Right ventricle myocardium inferior (tissue), 1 donor: ENCODE measurements at regions not wholly inside any gene's neighbourhood (a gene's known extent, or its start where the extent isn't known, plus 50 kb on each side); places are given as distances from the start of the nearest gene placed in this dataset.
"Not testable (repeated sequence)": the region's sequence is repeated elsewhere in the genome, so short reads cannot be mapped to it uniquely, and the experiment has no call there.

Experiments
- ATAC-seq: fragments of 200-7000 bp; cut with Tn5 transposase; one replicate; pipeline ENCODE4 v1.9.1; 2020; ENCODE audit warnings: mild to moderate bottlenecking, moderate library complexity
- DNase-seq: peaks from one replicate; pipeline ENCODE4 v3.0.0; 2021; ENCODE audit errors: missing footprints
- intact Hi-C: fragments of 100-400 bp; cut with DNase I; formaldehyde crosslinking; loops from one replicate; pipeline ENCODE4 v1.11.0; 2022
- donor health status: DM: no; HTN: yes; CAD: no; lungs with severe emphysema.

GRCh38 chr2:66134138-66134701, 300.7 kb upstream of the MEIS1 start:
- DNase-seq, result no peak
- intact Hi-C loops, result no loop called here
- no peak for ATAC-seq

DNA sequence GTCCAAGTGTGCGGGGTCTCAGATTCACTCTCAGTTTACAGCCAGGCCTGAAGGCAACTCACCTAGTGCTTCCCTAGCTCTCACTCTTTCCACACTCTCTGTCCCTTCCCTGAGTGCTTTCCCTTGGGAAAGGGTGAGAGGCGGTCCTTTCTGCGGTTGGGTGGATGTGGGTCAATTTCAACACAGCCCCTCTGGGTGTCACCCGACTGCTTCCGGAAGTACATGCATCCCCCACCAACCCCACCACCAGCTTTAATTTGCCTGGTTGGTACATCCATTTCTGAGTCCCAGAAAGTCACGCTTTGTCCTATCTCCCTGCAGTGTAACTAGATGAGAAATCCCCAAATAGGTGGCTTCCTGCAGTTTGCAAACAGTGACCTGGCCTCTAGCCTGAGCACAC, 307.3 kb upstream of the MEIS1 start:
- intact Hi-C loops, result no loop called here
- ATAC-seq, result no peak
- DNase-seq, result no peak

DNA sequence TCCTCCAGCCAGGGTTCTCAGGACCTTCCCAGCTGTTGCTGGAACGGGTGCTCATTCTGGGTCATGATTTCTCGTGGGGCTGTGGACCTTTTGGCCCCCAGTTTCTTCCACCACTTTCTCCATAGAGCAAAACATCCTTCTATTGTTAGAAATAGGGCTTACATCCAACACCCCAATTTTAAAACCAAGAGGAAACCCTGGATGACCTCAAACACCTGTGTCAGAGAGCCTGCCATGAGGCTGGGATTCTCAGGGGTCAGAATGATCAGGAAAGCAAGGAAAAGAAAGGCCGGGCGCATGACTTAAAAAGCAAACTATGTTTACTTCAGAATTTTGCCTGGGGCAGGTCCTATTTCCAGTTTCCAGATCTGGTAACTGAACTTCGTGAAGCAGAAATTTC, 307.9 kb upstream of the MEIS1 start:
- ATAC-seq (no peak), DNase-seq (no peak)
- intact Hi-C loops, result no loop called here

- no peak for ATAC-seq
- DNase-seq, result no peak
- intact Hi-C loops, result no loop called here
Measured at GRCh38 chr2:66125951-66126350, 309.0 kb upstream of the MEIS1 start.

DNA sequence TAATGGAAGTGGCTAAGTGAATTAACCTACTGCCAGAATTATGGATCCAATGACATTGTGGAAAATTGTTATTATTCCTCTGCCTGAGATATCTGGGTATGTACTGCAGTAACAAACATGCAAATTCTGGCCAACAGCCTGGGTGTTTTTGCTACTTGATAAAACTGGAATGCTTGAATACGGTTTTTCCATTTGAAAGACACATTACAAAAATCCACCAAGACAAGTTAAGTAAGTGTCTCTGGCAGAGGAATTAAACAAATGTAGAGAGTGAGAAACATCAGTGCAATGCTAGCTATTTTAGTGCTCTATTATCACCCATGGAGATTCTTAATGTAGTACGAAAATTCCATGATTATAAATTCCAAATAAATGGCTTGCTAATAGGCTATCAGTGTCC, 312.4 kb upstream of the MEIS1 start:
- intact Hi-C loops, result no loop called here
- DNase-seq (no peak), ATAC-seq (no peak)

- DNase-seq, result no peak
- ATAC-seq, result no peak
- intact Hi-C loops, result no loop called here
Measured at GRCh38 chr2:66121946-66122345, 313.0 kb upstream of the MEIS1 start.

DNA sequence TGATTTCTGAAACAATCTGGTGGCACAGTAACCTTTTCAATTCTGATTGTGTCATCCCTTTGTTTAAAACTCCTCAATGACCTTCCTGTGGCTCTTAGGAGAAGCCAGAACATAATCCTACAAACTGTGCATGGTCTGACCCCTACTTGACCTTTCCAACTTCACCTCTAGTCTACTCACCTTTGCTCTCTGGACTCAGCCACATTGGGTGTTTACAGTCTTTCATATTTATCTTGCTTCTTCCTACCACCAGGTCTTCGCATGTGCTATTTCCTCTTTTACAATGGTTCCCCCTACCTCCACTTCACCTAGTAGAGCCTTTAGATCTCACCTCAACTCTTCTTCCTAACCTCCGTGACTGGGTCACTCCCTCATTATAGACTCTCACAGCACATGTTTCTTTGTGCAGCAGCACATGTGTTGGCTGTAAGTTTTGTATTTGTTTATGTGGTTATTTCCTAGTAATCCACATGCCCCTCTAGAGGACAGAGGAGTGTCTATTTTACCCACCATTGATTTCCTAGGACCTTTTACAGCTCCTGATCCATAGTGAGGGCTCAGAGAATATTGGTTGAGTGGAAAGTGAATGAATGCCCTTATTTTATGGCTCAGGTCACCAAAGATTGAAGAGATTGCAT, 320.8 kb upstream of the MEIS1 start:
- DNase-seq, result no peak
- intact Hi-C loops, result no loop called here
- no peak for ATAC-seq

DNA sequence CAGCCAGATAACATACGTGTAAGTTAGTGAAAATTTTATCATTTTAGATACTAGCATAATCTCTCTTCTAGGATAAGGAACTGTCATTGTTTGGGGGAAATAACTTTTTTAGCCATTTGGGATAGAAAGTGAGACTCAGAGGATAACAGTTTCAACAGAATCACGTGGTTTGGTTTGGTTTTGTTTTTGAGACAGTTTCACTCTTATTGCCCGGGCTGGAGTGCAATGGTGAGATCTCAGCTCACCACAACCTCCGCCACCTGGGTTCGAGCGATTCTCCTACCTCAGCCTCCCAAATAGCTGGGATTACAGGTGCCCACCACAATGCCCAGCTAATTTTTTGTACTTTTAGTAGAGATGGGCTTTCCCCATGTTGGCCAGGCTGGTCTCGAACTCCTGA, 323.2 kb upstream of the MEIS1 start:
- ATAC-seq (no peak), DNase-seq (no peak)
- intact Hi-C loops, result no loop called here

- ATAC-seq, result no peak
- intact Hi-C loops, result no loop called here
- DNase-seq, result no peak
Measured at GRCh38 chr2:66110608-66111007, 324.3 kb upstream of the MEIS1 start.

DNA sequence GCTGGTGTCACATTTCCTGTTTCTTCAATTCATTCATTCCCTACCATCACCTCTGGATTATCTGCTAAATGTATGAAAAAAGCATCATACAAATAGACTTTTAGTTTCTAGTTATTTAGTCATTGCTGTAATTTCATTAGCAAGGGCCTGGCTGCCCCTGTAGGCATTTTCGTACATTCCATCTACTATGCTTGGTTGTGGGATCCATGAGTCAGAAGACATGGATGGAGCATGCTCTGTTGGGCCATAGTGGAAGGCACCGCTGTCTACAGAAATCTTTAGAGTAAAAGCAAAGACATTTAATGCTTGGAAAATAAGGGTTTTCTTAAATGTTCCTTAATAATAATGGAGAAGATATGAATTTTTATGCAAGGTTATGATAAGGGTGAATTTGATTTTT, 324.8 kb upstream of the MEIS1 start:
- intact Hi-C loops, result no loop called here
- no peak for ATAC-seq
- no peak for DNase-seq

DNA sequence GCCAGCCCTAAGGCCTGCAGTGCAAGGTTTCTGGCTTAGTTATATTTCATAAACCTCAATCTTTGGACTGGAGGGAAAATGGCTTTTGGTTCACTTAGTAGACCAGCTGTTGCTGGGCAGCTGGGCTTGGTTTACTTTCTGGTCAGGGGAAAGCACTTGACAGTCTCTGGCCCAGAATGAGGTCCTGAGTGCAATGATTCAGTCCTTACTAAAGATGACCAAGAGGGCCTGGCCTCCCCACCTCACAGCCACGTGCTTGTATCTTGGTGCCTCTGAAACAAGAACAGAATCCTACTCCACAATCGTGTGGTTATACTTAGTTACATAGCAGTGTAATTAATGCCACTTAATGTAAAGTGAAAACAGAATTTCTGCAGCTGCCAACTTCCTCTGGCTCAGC, 325.5 kb upstream of the MEIS1 start:
- no peak for DNase-seq
- intact Hi-C loops, result no loop called here
- ATAC-seq, result no peak

DNA sequence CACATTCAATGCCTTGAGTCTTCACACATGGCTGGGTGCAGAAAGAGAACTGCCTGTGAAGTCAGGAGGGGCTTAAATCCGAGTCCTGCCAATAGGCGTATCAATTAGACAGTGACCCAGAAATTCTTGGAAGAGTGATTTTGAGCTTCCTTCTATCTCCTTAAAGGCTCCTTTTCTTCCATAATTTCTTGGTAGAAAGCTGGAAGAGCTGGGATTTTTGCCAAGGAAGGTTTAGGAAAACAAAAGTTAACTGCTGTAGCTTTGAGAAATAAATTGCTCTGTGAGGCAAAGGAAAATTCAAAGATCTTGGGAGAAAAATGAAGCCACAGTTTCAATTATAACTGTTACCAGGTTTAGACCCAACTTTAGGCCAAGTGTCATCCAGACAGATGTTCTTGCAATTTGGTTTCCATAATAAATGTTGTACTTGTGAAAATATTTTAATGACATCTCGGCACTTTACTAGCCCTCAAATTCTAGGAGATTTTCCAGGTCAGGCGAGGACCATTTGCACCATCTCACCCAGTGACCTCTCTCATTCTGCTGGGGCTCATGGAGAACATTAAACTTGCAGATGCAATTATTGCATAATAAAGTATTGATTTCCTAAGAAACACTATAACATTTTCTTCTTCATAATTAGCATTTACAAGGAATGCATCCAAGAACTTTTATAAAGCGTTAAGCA, 329.7 kb upstream of the MEIS1 start:
- DNase-seq, result no peak
- ATAC-seq, result no peak

DNA sequence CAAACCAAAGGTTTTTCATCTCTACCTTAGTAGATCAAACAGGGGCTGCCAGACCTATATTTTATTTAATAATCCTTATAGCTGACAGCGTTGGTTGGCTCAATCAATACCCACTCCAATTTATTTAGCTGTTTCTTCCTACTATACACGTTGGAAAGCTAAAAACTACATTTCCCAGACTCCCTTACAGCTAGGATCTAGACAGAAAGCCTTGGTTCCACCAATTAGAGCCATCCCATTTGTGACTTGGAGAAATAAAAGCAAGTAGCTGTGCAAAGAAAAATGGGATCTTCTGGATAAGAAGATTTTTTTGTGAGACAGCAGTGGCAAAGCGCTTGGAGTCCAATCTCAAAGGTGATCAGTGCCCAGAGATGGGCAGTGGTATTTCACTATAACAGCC, 331.3 kb upstream of the MEIS1 start:
- DNase-seq (no peak), ATAC-seq (no peak)
- intact Hi-C loops, result no loop called here

More for the DNA sequence above, 329.7 kb upstream of the MEIS1 start:
- intact Hi-C loops, result no loop called here

DNA sequence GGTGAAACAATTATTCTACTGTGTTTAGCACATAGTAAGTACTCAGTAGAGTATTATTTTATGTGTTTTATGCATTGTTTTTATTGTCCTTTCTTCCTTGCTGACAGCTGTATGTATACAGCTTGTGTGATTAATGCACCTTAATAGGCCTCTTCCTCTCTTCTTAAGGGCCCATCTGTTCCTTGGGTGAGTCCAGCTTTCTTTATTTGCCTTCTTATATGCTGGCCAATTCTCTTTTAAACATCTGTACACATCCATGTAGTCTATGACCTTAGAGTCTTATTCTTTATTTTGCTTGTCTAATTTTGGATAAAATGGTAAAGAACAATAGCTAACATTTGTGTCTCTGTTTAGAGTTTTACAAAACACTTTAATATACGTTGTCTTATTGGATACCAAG, 333.7 kb upstream of the MEIS1 start:
- DNase-seq (no peak), ATAC-seq (no peak)
- intact Hi-C loops, result no loop called here

DNA sequence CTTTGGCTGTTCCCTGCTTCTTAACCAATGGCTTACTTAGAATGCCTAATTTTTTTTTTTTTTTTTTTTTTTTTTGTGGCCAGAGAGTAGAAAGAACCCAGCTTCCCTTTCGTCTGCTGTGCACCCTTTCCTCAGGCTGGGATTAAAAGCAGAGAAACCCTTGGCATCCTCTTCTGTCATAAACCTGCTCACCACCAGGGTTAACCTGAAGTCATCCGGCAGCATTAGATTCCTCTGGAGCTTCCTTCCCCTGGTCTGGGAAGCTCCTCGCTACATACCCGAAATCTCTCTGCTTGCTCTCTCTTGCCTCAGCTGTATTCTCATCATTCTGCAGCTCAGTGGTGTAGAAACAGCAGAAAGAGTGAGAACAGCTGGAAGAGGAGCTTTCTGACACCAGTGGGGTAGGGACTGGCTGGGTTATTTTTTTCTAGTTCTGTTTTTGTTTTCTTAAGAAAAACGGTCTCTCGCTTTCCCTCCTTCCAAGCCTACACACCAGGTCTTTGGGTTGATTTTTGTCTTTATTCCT, 339.0 kb upstream of the MEIS1 start:
- ATAC-seq, result peak; percentile 28
- DNase-seq, result no peak
- intact Hi-C loops, result no loop called here

- DNase-seq, ATAC-seq, intact Hi-C loops: not testable (repeated sequence)
Measured at GRCh38 chr2:66094689-66095088, 340.2 kb upstream of the MEIS1 start.

DNA sequence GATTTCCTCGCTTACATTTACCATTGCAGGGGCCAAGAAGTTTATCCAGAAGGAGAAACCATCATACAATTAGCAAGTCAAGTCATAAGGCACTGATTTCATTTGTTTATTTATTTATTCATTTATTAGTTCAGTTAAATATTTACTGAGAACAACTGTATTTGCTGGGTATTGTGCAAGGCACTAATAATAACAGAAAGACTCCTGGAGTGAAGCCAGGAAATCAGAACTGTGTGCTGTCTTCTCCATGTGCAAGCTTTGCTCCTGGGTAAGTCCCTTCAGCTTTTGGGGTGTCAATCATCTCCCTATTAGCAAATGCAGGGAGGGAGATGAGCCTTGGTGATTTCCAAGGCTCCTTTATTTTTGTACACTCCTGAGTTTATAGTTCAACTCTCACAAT, 341.6 kb upstream of the MEIS1 start:
- intact Hi-C loops, result no loop called here
- DNase-seq, result no peak
- ATAC-seq, result no peak

GRCh38 chr2:66084948-66085590, 349.9 kb upstream of the MEIS1 start:
- intact Hi-C loops, result no loop called here
- peak; percentile 45 for DNase-seq
- ATAC-seq, result no peak

DNA sequence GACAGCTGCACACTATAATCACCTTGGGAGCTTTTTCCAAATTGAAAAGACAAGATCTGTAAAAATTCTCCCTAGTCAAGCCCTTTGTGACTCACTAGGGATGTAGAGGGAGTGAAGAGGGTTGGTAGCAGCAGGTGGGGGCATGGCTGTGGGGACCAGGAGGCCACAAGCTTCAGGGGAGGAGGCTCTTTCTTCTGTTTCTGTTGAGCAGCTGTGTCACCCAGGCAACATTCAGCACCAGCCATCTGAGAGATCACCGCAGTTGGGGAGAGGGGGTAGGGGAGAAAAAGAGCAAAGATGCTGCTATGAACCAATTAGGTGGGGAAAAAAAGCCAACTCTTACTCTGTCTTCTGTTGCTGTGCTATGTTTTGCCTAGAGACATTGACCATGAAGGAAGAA, 352.3 kb upstream of the MEIS1 start:
- intact Hi-C loops, result no loop called here
- ATAC-seq (no peak), DNase-seq (no peak)

- intact Hi-C loops, result no loop called here
- DNase-seq (no peak), ATAC-seq (no peak)
Measured at GRCh38 chr2:66080127-66080526, 354.8 kb upstream of the MEIS1 start.
